H1 (cell line): ENCODE measurements at regions not wholly inside any gene's neighbourhood (a gene's known extent, or its start where the extent isn't known, plus 50 kb on each side); places are given as distances from the start of the nearest gene placed in this dataset.

Experiments
- CTCF ChIA-PET: fragments of 300-600 bp; sonication (Branson Sonifier 250); formaldehyde crosslinking; loops from one replicate; lab custom pipeline; 2021; ENCODE audit not compliant: partially characterized antibody; lab: Charles Lee
- POLR2A ChIA-PET: fragments of 300-600 bp; sonication (Branson Sonifier 250); formaldehyde crosslinking; loops from one replicate; lab custom pipeline; 2021; ENCODE audit warnings: inconsistent platforms; ENCODE audit not compliant: partially characterized antibody; lab: Charles Lee
- DNase-seq, 2 experiments: peaks; one replicate each; pipeline versions ENCODE4 v3.0.0 to v3.0.0-alpha.2; 2010 to 2022; ENCODE audit warnings: low spot score in 2 of 2, low read depth in 1 of 2, mixed read lengths in 1 of 2
- FAIRE-seq: peaks from 2 replicates; lab custom pipeline; 2011; peaks lifted over from hg19 to GRCh38; lab: Jason Lieb, UNC
- H2AFZ ChIP-seq: 2 replicates; pipeline ENCODE4 v1.8.1; 2012; ENCODE audit warnings: low read length, inconsistent platforms
- H2AK5ac ChIP-seq: 2 replicates; pipeline ENCODE4 v1.6.1; 2013; ENCODE audit warnings: low read depth, low read length
- H2BK120ac ChIP-seq: replicated peaks from 2 replicates; pipeline ENCODE3; 2013; ENCODE audit warnings: low read depth, low read length, inconsistent platforms
- H2BK12ac ChIP-seq: 2 replicates; pipeline ENCODE4 v1.6.1; 2013; ENCODE audit warnings: low read depth, low read length
- H2BK15ac ChIP-seq: 2 replicates; pipeline ENCODE4 v1.6.1; 2013; ENCODE audit warnings: low read length
- H2BK20ac ChIP-seq: 2 replicates; pipeline ENCODE4 v1.6.1; 2013; ENCODE audit warnings: low read length
- H2BK5ac ChIP-seq: 2 replicates; pipeline ENCODE4 v1.6.1; 2013; ENCODE audit warnings: low read depth, low read length
- H3K14ac ChIP-seq: 2 replicates; pipeline ENCODE4 v1.6.1; 2013; ENCODE audit warnings: inconsistent platforms; ENCODE audit not compliant: insufficient read length
- H3K18ac ChIP-seq: 2 replicates; pipeline ENCODE4 v1.6.1; 2013; ENCODE audit warnings: low read length; ENCODE audit errors: extremely low read depth
- H3K23ac ChIP-seq: 2 replicates; pipeline ENCODE4 v1.6.1; 2013; ENCODE audit warnings: inconsistent platforms; ENCODE audit not compliant: insufficient read length
- H3K23me2 ChIP-seq: 2 replicates; pipeline ENCODE4 v1.6.1; 2013; ENCODE audit warnings: low read depth, low read length
- H3K27ac ChIP-seq: 2 replicates; pipeline ENCODE4 v1.6.1; 2011; ENCODE audit warnings: low read depth, low read length, inconsistent platforms
- H3K27me3 ChIP-seq, 4 experiments: replicated peaks in 1 of 4; 1 replicate in 1 of 4; 2 replicates in 3 of 4; pipeline versions ENCODE4 v1.6.1 to v1.8.1; 2011 to 2013; ENCODE audit warnings: low read length in 3 of 4, mild to moderate bottlenecking in 3 of 4, inconsistent platforms in 2 of 4, mixed read lengths in 2 of 4, moderate library complexity in 1 of 4; ENCODE audit not compliant: control insufficient read depth in 3 of 4, insufficient read depth in 3 of 4; ENCODE audit errors: extremely low read depth in 1 of 4
- H3K36me3 ChIP-seq, 4 experiments: 2 replicates each; pipeline versions ENCODE4 v1.6.1 to v1.8.1; 2011 to 2013; ENCODE audit warnings: mild to moderate bottlenecking in 4 of 4, low read length in 3 of 4, moderate library complexity in 2 of 4, control low read depth in 1 of 4, inconsistent platforms in 1 of 4; ENCODE audit not compliant: insufficient read depth in 4 of 4, control insufficient read depth in 2 of 4
- H3K4ac ChIP-seq: replicated peaks from 2 replicates; pipeline ENCODE3; 2013; ENCODE audit warnings: low read length, low read depth, mixed read lengths, inconsistent platforms; ENCODE audit not compliant: insufficient read length
- H3K4me1 ChIP-seq, 4 experiments: replicated peaks in 1 of 4; 1 replicate in 1 of 4; 2 replicates in 3 of 4; pipeline versions ENCODE4 v1.6.1 to v1.8.1; 2011 to 2013; ENCODE audit warnings: low read length in 3 of 4, inconsistent platforms in 2 of 4, mixed read lengths in 1 of 4; ENCODE audit not compliant: insufficient read depth in 4 of 4, control insufficient read depth in 3 of 4
- H3K4me2 ChIP-seq, 2 experiments: 2 replicates each; pipeline versions ENCODE4 v1.6.1 to v1.8.1; 2011 to 2013; ENCODE audit warnings: low read depth in 2 of 2, low read length in 2 of 2, control low read depth in 1 of 2, inconsistent platforms in 1 of 2, mild to moderate bottlenecking in 1 of 2; ENCODE audit not compliant: insufficient read depth in 1 of 2
- H3K4me3 ChIP-seq, 4 experiments: fragments of 200-600, 300-600 bp in 1 of 4; sonication (generic), shearing (Covaris generic), sonication (Bioruptor Twin) in 1 of 4; 2 replicates each; pipeline versions ENCODE4 v1.5.1 to v1.8.1; 2011 to 2016; ENCODE audit warnings: low read length in 4 of 4, low read depth in 3 of 4, control low read depth in 2 of 4, inconsistent platforms in 2 of 4, mild to moderate bottlenecking in 2 of 4, mixed read lengths in 1 of 4, moderate library complexity in 1 of 4; ENCODE audit not compliant: insufficient read depth in 2 of 4; ENCODE audit errors: extremely low read depth in 1 of 4
- H3K56ac ChIP-seq: replicated peaks from 2 replicates; pipeline ENCODE3; 2013; ENCODE audit warnings: low read depth, mild to moderate bottlenecking, mixed read lengths, low read length, inconsistent platforms; ENCODE audit not compliant: insufficient read length
- H3K79me1 ChIP-seq: 2 replicates; pipeline ENCODE4 v1.6.1; 2013; ENCODE audit warnings: low read depth, low read length, control low read depth
- H3K79me2 ChIP-seq, 2 experiments: 2 replicates each; pipeline versions ENCODE4 v1.6.1 to v1.8.1; 2012 to 2013; ENCODE audit warnings: low read length in 2 of 2, mild to moderate bottlenecking in 2 of 2, inconsistent platforms in 1 of 2; ENCODE audit not compliant: insufficient read depth in 2 of 2, control insufficient read depth in 1 of 2
- H3K9ac ChIP-seq, 4 experiments: replicated peaks in 1 of 4; 1 replicate in 1 of 4; 2 replicates in 3 of 4; pipeline versions ENCODE4 v1.6.1 to v1.8.1; 2011 to 2013; ENCODE audit warnings: low read depth in 3 of 4, low read length in 3 of 4, control low read depth in 2 of 4, mild to moderate bottlenecking in 2 of 4, moderate library complexity in 2 of 4, inconsistent platforms in 1 of 4; ENCODE audit errors: extremely low read depth in 1 of 4
- H3K9me3 ChIP-seq, 2 experiments: 2 replicates each; pipeline versions ENCODE4 v1.6.1 to v1.8.1; 2012 to 2013; ENCODE audit warnings: mild to moderate bottlenecking in 2 of 2, moderate library complexity in 2 of 2, control low read depth in 1 of 2, inconsistent platforms in 1 of 2, low read depth in 1 of 2, low read length in 1 of 2, mixed read lengths in 1 of 2; ENCODE audit not compliant: insufficient read depth in 2 of 2
- H4K20me1 ChIP-seq, 2 experiments: replicated peaks in 1 of 2; 2 replicates each; pipeline versions ENCODE3 to v1.8.1; 2011 to 2013; ENCODE audit warnings: inconsistent platforms in 2 of 2, low read length in 2 of 2, mild to moderate bottlenecking in 1 of 2; ENCODE audit not compliant: insufficient read depth in 2 of 2, control insufficient read depth in 1 of 2
- H4K5ac ChIP-seq: 2 replicates; pipeline ENCODE4 v1.6.1; 2013; ENCODE audit warnings: low read length, low read depth, mixed read lengths, inconsistent platforms; ENCODE audit not compliant: insufficient read length
- H4K8ac ChIP-seq: 2 replicates; pipeline ENCODE4 v1.8.0; 2013; ENCODE audit warnings: mild to moderate bottlenecking, moderate library complexity, low read length, inconsistent platforms; ENCODE audit not compliant: insufficient read depth; ENCODE audit errors: extremely low read depth
- H4K91ac ChIP-seq: replicated peaks from 2 replicates; pipeline ENCODE3; 2013; ENCODE audit warnings: low read length, mixed read lengths, inconsistent platforms; ENCODE audit not compliant: insufficient read length
- BCL11A ChIP-seq, 2 experiments: IDR thresholded peaks; one replicate each; pipeline ENCODE4 v1.6.1; 2011; ENCODE audit warnings: low read depth in 2 of 2, low read length in 2 of 2, mild to moderate bottlenecking in 2 of 2
- BRCA1 ChIP-seq: IDR thresholded peaks from 2 replicates; pipeline ENCODE4 v1.6.1; 2012; ENCODE audit warnings: low read depth, low read length, improper control_type of control experiment
- CBX5 ChIP-seq: fragments of 300-800, 300-1000 bp; sonication (generic); IDR thresholded peaks from 2 replicates; pipeline ENCODE4 v1.7.1; 2016; ENCODE audit warnings: antibody characterized with exemption, low read length, low read depth
- E2F6 ChIP-seq: IDR thresholded peaks from 2 replicates; pipeline ENCODE4 v1.6.1; 2012; ENCODE audit warnings: inconsistent platforms
- EP300 ChIP-seq, 2 experiments: IDR thresholded peaks; 1 replicate in 1 of 2; 2 replicates in 1 of 2; pipeline ENCODE4 v1.6.1; 2011 to 2012; ENCODE audit warnings: low read depth in 2 of 2, low read length in 2 of 2, mild to moderate bottlenecking in 2 of 2, borderline replicate concordance in 1 of 2, inconsistent platforms in 1 of 2, moderate library complexity in 1 of 2
- EZH2 ChIP-seq: fragments of 200-600 bp; sonication (generic); IDR thresholded peaks from 2 replicates; pipeline ENCODE4 v1.7.1; 2012; ENCODE audit warnings: low read depth, mild to moderate bottlenecking, moderate library complexity, low read length, inconsistent platforms; ENCODE audit not compliant: severe bottlenecking
- KDM5A ChIP-seq: fragments of 200-600 bp; IDR thresholded peaks from 2 replicates; pipeline ENCODE4 v1.7.1; 2012; ENCODE audit warnings: mild to moderate bottlenecking, low read length, inconsistent platforms, mixed read lengths
- PHF8 ChIP-seq: fragments of 200-600 bp; sonication (generic); conservative IDR thresholded peaks from 2 replicates; pipeline ENCODE4 v1.7.1; 2012; ENCODE audit warnings: low read depth, mild to moderate bottlenecking, inconsistent platforms, low read length, moderate library complexity
- RNF2 ChIP-seq: fragments of 200-900, 300-1000 bp; sonication (generic); IDR thresholded peaks from 2 replicates; pipeline ENCODE4 v1.7.1; 2016; ENCODE audit warnings: borderline replicate concordance, low read depth, mild to moderate bottlenecking, antibody characterized with exemption, low read length; ENCODE audit not compliant: poor library complexity, severe bottlenecking; ENCODE audit errors: missing control alignments
- RXRA ChIP-seq: IDR thresholded peaks from 2 replicates; pipeline ENCODE4 v1.6.1; 2011; ENCODE audit warnings: low read depth, mild to moderate bottlenecking, low read length, moderate library complexity; ENCODE audit not compliant: insufficient read depth
- SAP30 ChIP-seq: fragments of 300-600 bp; sonication (generic); IDR thresholded peaks from 2 replicates; pipeline ENCODE4 v1.7.1; 2012; ENCODE audit warnings: low read length, moderate library complexity, mild to moderate bottlenecking, inconsistent platforms; ENCODE audit not compliant: insufficient read depth, insufficient replicate concordance
- WGBS, 2 experiments: shearing (Covaris generic) in 1 of 2; methylation state at CpG; one replicate each; pipeline versions ENCODE4 v1.1.6 to v1.1.7; 2013 to 2015; ENCODE audit warnings: low lambda C conversion rate in 2 of 2, mixed read lengths in 2 of 2, inconsistent platforms in 1 of 2, low coverage in 1 of 2, missing lambda C conversion rate in 1 of 2; ENCODE audit not compliant: insufficient replicate concordance in 2 of 2, insufficient coverage in 1 of 2, insufficient read length in 1 of 2; ENCODE audit errors: extremely low coverage in 1 of 2, missing lambda C conversion rate in 1 of 2; 5-methylcytosine and 5-hydroxymethylcytosine counted together

- ChIA-PET CTCF (interaction anchor here (1.4 to 2.4 kb wide), 2 partner anchors 17 to 155 kb away, joined by 4 to 8 read pairs; no protein-coding TSS in a partner anchor), POLR2A (no interaction called here)
- Histone ChIP-seq H4K91ac (no peak overlapping the region), H3K9me3 (no peaks in the 10 kb centered on the region), H3K18ac (no peak overlapping the region), H2BK120ac (no peak overlapping the region), H3K27me3 (no peaks in the 10 kb centered on the region; a peak in 1 of 7 replicates), H3K23me2 (no peaks in the 10 kb centered on the region), H4K20me1 (no peaks in the 10 kb centered on the region), H3K23ac (no peak overlapping the region), H3K4me2 (no peak overlapping the region), H3K27ac (no peak overlapping the region), H3K79me2 (no peaks in the 10 kb centered on the region), H3K4me1 (peaks cover 0 to 6% (median under 1%) of the 10 kb centered on the region in 4 experiments; a peak in 2 of 7 replicates), H2BK5ac (no peak overlapping the region), H3K79me1 (no peaks in the 10 kb centered on the region), H3K36me3 (no peaks in the 10 kb centered on the region), H2BK15ac (no peak overlapping the region), H3K4ac (no peak overlapping the region), H2AFZ (no peak overlapping the region), H2BK20ac (no peak overlapping the region), H3K14ac (no peak overlapping the region), H4K8ac (no peak overlapping the region), H3K9ac (no peak overlapping the region), H3K56ac (no peak overlapping the region), H3K4me3 (no peak overlapping the region), H2AK5ac (no peak overlapping the region), H4K5ac (no peak overlapping the region), H2BK12ac (no peak overlapping the region)
- no peak for DNase-seq
- 94% methylated on average over 8 of the region's 8 CpGs; no CpG with 5 or more reads in 1 of the 2 experiments for WGBS, 2 experiments
- no peak for FAIRE-seq
- TF ChIP-seq RNF2 (no peak), EP300 (IDR thresholded peaks at IDR 0.05; ENCODE audit: borderline replicate concordance in 1 of 2, low read depth in 2 of 2, low read length in 2 of 2) (no peak), RXRA (no peak), EZH2 (no peak), BCL11A (IDR thresholded peaks at IDR 0.05; ENCODE audit: low read depth in 2 of 2, low read length in 2 of 2) (no peak), E2F6 (no peak), BRCA1 (no peak), PHF8 (no peak), KDM5A (no peak), CBX5 (no peak), SAP30 (no peak)
Observed at GRCh38 chr5:168064933-168065622, 226.4 kb upstream of the WWC1 start.
